ENCODE measurements at regions not wholly inside any gene's neighbourhood (a gene's known extent, or its start where the extent isn't known, plus 50 kb on each side); places are given as distances from the start of the nearest gene placed in this dataset.

GRCh38 chr4:126779001-126779400 is 853.8 kb upstream of the INTU start:
- Histone ChIP-seq H3K27ac (no peak overlapping the region), H3K9me3 (no peaks in the 10 kb centered on the region), H3K4me1 (no peaks in the 10 kb centered on the region), H3K36me3 (no peaks in the 10 kb centered on the region), H3K27me3 (no peaks in the 10 kb centered on the region), H3K4me3 (peak overlapping the region in 1 of 4 donors; percentile 38)
- DNase-seq: no peak
- intact Hi-C loops (cut with DNase I; ENCODE audit: low total_unique reads) (no loop called here), in situ Hi-C loops (cut with MboI; ENCODE audit: low sequenced_read_pairs in 4 of 4) (no loop called here)
- TF ChIP-seq POLR2A (IDR thresholded peaks at IDR 0.05) (no peak), CTCF (IDR thresholded peaks at IDR 0.05 in 4 of 5, conservative IDR thresholded peaks at IDR 0.05 in 1 of 5) (no peak)
- ATAC-seq: no peak

GRCh38 chr4:126779436-126780166 is 853.2 kb upstream of the INTU start:
- in situ Hi-C loops (cut with MboI; ENCODE audit: low sequenced_read_pairs in 4 of 4): no loop called here
- DNase-seq (no peak), ATAC-seq (peak; percentile 18 to 19)
- H3K4me3 ChIP-seq: peak overlapping the region; percentile 11 to 38 (median 33)
- no peaks in the 10 kb centered on the region for H3K36me3 ChIP-seq
- TF ChIP-seq CTCF (IDR thresholded peaks at IDR 0.05 in 4 of 5, conservative IDR thresholded peaks at IDR 0.05 in 1 of 5) (no peak), POLR2A (IDR thresholded peaks at IDR 0.05) (no peak)
- intact Hi-C loops (cut with DNase I; ENCODE audit: low total_unique reads): no loop called here
- H3K27me3 ChIP-seq: no peaks in the 10 kb centered on the region
- no peak overlapping the region for H3K27ac ChIP-seq
- H3K9me3 ChIP-seq: no peaks in the 10 kb centered on the region
- no peaks in the 10 kb centered on the region for H3K4me1 ChIP-seq

GRCh38 chr4:126783191-126783590 is 849.6 kb upstream of the INTU start:
- TF ChIP-seq POLR2A (IDR thresholded peaks at IDR 0.05) (no peak), CTCF (IDR thresholded peaks at IDR 0.05 in 4 of 5, conservative IDR thresholded peaks at IDR 0.05 in 1 of 5) (no peak)
- H3K9me3 ChIP-seq: no peaks in the 10 kb centered on the region
- ATAC-seq: no peak
- no peaks in the 10 kb centered on the region for H3K27me3 ChIP-seq
- in situ Hi-C loops (cut with MboI; ENCODE audit: low sequenced_read_pairs in 4 of 4) (no loop called here), intact Hi-C loops (cut with DNase I; ENCODE audit: low total_unique reads) (no loop called here)
- H3K4me1 ChIP-seq: no peaks in the 10 kb centered on the region
- DNase-seq: no peak
- no peak overlapping the region for H3K4me3 ChIP-seq
- no peak overlapping the region for H3K27ac ChIP-seq
- H3K36me3 ChIP-seq: no peaks in the 10 kb centered on the region

- H3K4me1 ChIP-seq: no peaks in the 10 kb centered on the region
- no peaks in the 10 kb centered on the region for H3K9me3 ChIP-seq
- intact Hi-C loops (cut with DNase I; ENCODE audit: low total_unique reads): no loop called here
- no peak overlapping the region for H3K27ac ChIP-seq
- in situ Hi-C loops (cut with MboI; ENCODE audit: low sequenced_read_pairs in 4 of 4): no loop called here
- DNase-seq: no peak
- H3K36me3 ChIP-seq: no peaks in the 10 kb centered on the region
- H3K27me3 ChIP-seq: no peaks in the 10 kb centered on the region
- no peak overlapping the region for H3K4me3 ChIP-seq
- ATAC-seq: no peak
- TF ChIP-seq POLR2A (IDR thresholded peaks at IDR 0.05) (no peak), CTCF (IDR thresholded peaks at IDR 0.05 in 4 of 5, conservative IDR thresholded peaks at IDR 0.05 in 1 of 5) (no peak)
These were observed 847.7 kb upstream of the INTU start for GRCh38 chr4:126784966-126785580.
